CD4-positive, alpha-beta T cell treated with Interferon alpha-2 for 1 hour (primary cell): ENCODE measurements at regions not wholly inside any gene's neighbourhood (a gene's known extent, or its start where the extent isn't known, plus 50 kb on each side); places are given as distances from the start of the nearest gene placed in this dataset.
"Not testable (repeated sequence)": the region's sequence is repeated elsewhere in the genome, so short reads cannot be mapped to it uniquely, and the experiment has no call there.

Source experiments
- DNase-seq, 2 donors: peaks; one replicate each; pipeline ENCODE4 v3.0.0-alpha.2; 2020 to 2022

GRCh38 chr11:23155503-23155902 lies 295.2 kb upstream of the CCDC179 start:
- DNase-seq, result no peak

DNA sequence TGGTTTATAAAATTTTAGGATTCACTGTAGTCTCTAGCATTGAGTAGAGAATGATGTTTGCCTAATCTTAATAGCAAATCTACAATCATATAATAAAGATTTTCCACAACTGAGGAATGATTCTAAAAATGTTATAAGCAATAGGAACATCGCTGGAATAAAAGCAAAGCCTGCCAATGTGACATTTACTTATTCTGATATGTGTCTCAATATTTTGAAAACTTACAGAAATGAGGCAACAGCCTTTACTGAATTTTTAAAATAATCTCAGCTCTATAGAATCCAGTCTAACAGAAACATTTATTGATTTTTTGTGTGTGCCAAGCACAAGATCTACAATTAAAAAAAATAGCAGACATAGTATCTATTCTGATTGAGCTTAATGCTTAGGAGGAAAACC lies 303.7 kb upstream of the CCDC179 start:
- no peak for DNase-seq

DNA sequence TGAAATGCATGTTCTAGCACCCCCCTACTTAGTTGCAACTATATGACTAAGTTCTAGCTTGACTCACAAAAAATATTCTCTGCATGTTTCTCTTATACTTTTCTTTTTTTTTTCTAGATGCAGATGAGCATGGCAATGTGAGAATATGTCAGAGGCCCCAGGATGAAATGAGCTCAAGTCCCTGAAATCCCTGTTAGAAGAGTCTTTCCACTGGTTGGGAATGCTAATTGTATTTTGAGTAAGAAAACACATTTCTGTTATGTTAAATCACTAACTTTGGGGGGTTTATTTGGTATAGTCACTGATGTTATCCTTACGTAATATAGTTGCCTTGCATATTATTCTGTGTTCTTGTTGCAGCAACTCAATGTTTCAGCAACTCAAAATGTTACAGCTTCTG lies 306.1 kb upstream of the CCDC179 start:
- no peak for DNase-seq

- DNase-seq, result no peak
Observed at GRCh38 chr11:23179609-23180008, 319.3 kb upstream of the CCDC179 start.

GRCh38 chr11:23181022-23181807 lies 320.9 kb upstream of the CCDC179 start:
- no peak for DNase-seq

DNA sequence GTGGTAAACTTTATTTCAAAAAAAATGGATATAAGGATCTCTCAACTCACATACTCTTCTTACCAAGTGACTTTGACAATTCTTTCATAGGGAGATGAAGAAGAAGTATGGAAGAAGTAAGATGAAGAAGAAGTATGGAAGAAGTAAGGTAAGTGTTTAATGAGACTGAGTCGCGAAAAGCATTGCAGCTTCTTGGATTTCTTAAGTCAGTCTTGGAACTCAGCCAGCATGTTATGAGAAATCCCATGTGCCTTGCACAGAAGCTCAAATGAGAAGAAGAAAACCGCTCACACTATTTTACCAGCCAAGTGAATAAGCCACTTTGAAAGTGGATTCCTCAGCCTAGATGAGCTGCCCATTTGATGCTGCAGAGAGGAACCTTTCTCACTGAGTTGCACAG lies 332.0 kb upstream of the CCDC179 start:
- no peak for DNase-seq

DNA sequence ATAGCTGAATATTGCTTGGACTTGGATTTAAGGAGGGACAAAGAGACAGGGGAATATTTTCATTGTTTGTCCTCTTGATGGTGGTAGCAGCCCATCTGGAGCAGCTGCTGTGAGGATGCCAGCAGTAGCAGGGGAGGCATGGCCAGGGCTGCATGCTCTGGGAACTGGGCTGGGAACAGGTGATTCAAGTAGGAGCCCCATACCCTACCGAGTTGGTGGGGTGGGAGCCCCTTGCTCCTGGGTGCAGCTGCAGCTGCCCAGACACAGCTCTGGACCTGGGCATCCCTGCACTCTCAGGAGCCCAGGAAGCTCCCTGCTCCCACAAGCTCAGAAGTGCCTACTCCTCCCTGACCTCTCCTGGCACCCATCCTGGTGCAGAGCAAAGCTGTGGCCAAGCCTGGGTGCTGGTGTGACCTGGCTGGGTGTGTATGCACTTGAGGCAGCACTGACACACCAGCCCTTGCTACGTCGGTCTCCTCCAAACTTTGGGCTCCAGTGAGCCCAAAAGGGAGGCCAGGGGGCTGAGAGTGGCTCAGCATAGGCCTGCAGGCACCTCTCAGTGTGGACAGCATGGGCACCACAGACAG lies 341.8 kb upstream of the CCDC179 start:
- DNase-seq, result no peak

DNA sequence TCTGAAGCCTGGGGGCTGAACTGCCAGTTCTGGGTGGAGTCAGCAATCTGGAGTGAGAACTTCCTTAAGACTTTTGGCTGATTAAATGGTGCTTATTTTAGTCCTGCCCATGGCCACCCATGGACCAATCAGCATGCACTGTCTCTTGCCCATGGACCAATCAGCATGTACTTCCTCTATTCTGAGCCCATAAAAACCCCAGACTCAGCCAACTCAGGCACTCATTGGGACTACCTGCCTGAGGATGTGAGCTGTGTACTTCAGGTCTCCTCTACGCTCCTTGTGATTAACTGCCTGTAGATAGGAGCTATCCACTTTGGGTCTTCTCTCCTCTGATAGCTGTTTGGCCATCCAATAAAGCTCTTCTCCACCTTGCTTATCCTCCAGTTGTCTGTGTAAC lies 342.3 kb upstream of the CCDC179 start:
- DNase-seq, result no peak

- no peak for DNase-seq
Observed at GRCh38 chr11:23205156-23205871, 345.0 kb upstream of the CCDC179 start.

- DNase-seq, result no peak
Observed at GRCh38 chr11:23206741-23207336, 346.6 kb upstream of the CCDC179 start.

DNA sequence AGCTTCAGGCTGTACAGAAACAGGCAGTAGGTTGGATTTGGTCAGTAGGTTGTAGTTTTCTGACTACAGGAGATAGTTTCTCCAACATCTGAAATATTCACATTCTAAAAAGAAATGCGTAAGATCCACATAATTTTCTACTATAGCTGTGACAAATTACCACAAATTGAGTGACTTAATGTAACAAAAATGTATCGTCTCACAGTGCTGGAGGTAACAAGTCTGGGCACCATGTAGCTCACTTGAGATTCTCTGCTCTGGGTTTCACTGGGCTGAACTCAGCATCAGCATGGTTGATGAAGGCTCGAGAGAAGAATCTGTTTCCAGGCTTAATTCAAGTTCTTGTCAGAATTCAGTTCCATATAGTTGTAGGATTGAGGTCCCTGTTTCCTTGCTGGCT lies 350.9 kb upstream of the CCDC179 start:
- DNase-seq, result no peak

- DNase-seq, result no peak
Observed at GRCh38 chr11:23212807-23213206, 352.5 kb upstream of the CCDC179 start.

DNA sequence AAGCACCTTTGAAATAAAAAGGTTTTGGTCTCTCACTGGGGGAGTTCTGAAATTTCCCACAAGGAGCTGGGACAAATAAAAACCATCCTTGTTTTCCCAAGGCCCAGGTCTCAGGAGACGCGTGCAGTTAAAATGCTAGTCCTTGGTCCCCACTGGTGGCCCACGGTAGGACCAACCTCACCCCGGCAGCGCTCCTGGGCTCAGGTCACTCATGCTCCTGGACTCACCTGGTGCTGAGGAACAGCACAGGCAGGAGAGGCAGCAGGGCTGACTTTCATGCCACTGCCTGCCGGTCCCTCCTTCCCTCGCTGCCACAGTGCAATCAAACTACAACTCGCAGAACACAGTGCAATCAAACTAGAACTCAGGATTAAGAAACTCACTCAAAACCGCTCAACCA lies 356.8 kb upstream of the CCDC179 start:
- DNase-seq, result no peak

DNA sequence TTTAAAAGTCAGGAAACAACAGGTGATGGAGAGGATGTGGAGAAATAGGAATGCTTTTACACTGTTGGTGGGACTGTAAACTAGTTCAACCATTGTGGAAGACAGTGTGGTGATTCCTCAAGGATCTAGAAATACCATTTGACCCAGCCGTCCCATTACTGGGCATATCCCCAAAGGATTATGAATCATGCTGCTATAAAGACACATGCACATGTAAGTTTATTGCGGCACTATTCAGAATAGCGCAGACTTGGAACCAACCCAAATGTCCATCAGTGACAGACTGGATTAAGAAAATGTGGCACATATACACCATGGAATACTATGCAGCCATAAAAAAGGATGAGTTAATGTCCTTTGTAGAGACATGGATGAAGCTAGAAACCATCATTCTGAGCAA lies 359.8 kb upstream of the CCDC179 start:
- not testable (repeated sequence) for DNase-seq

DNA sequence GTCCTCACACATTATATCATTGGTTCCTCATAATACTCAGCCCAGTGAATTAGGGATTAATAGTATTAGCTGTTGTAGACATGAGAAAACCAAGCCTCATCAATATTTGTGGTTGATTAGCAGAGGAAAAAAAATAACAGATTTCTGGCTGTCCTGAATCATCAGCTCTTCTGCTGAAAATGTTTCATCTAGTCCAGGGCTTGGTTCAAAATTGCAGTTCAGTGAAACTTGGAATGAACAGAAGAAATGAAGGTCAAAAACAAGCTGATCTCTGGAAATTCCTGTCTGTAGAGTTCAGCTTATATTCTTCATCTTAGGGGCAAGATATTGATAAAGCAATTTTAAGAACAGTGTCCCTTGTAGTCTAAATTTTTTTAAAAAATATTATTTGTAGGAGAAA lies 361.1 kb upstream of the CCDC179 start:
- no peak for DNase-seq

DNA sequence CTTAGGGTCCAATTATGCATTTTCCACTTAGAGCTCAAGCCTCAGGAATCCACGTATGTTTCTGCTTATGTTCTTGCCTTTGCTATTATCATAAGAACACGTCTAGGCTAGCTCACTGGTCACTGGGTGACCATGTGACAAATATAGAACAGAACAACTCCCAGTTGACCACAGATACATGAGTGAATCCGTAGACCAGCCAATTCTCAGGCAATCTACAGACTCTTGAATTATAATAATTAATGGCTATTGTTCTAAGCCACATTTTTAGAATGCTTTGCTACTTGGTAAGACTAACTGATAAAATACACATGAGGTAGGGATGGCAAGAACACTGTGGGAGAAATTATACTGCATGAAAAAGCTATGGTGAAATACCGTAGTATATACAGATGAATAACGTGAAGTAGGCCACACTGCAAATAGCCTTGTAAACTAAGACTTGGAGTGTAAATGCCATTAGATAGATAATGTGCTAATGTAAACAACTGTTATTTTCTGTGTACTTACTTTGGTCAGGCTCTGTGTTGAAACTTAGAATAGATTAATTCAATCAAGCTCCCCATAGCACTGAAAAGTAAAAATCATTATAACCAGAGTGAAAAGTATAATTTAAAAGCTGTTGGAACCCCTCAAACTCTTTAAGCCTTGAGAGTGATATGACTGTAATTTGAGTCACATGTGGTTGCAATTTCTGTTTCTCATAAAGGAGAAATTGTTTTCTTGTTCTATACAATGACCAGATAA lies 366.2 kb upstream of the CCDC179 start:
- DNase-seq, result no peak

DNA sequence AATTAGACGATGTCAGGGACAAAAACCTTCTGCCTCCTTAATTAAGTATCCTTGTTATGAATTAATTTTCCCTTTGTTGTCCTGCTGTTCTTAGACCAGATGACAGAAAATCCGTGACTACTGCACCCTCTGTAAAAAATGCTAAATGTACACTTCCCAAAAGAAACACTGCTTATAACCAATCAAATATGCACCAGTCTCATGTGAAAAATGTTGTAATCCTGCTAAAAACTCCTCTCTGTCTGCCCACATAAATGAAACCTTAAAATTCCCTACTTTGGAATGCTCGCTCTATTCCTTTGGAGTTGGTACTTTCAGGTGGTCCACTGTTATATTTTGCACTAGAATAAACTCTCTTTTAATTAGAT lies 366.8 kb upstream of the CCDC179 start:
- no peak for DNase-seq

DNA sequence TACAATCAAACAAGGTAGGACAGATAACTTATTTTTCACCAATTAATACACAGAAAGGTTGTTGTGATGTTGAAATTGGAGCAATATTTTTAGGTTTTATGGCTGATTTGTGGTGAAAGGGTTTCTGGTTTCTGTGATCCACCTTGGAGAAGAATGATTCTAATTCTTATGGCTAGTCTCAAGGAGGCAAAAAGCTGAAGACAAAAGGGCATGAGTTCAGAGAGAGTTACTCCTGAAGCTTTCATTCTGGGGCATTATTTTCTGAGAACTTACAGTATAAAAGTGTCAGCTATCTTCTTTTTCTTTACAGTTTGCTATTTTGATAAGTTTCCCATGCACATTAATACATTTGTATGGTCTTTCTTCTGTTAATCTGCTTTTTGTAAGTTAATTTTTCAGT lies 372.4 kb upstream of the CCDC179 start:
- no peak for DNase-seq

- DNase-seq, result no peak
Observed at GRCh38 chr11:23233075-23233474, 372.8 kb upstream of the CCDC179 start.

- no peak for DNase-seq
Observed at GRCh38 chr11:23236826-23237555, 376.7 kb upstream of the CCDC179 start.

- no peak for DNase-seq
Observed at GRCh38 chr11:23252426-23252825, 392.2 kb upstream of the CCDC179 start.

DNA sequence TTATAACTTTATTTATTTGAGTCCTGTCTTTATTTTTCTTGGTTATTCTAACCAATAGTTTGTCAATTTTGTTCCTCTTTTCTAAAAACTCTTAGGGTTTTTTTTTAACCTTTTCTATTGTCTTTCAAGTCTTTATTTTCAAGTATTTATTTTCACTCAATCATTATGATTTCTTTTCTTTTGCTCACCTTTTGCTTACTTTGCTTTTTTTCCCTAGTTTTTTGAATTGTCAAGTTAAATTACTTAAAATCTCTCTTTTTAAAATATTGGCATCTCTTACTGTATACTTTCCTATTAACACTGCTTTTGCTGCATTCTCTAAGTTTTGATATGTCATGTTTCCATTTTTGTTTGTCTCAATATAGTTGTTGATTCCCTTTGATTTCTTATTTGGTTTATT lies 396.8 kb upstream of the CCDC179 start:
- DNase-seq, result no peak
